HG03060 (cell line): ENCODE measurements at regions not wholly inside any gene's neighbourhood (a gene's known extent, or its start where the extent isn't known, plus 50 kb on each side); places are given as distances from the start of the nearest gene placed in this dataset.
"Not testable (repeated sequence)": the region's sequence is repeated elsewhere in the genome, so short reads cannot be mapped to it uniquely, and the experiment has no call there.

Source experiments
- ATAC-seq: cut with Tn5 transposase; IDR thresholded peaks from one replicate; pipeline ENCODE4 v1.9.1; 2021; ENCODE audit warnings: low read depth, moderate number of reproducible peaks; ENCODE audit not compliant: unreplicated experiment

- ATAC-seq, result no peak
Observed at GRCh38 chr13:44757671-44758070, 181.5 kb upstream of the TSC22D1 start.

- no peak for ATAC-seq
Observed at GRCh38 chr13:44756276-44756810, 180.2 kb upstream of the TSC22D1 start.

GRCh38 chr13:44755872-44756271 is 179.7 kb upstream of the TSC22D1 start:
- ATAC-seq, result no peak

- no peak for ATAC-seq
Observed at GRCh38 chr13:44752164-44752563, 176.0 kb upstream of the TSC22D1 start.

GRCh38 chr13:44750630-44751029 is 174.5 kb upstream of the TSC22D1 start:
- ATAC-seq, result no peak

GRCh38 chr13:44749906-44750305 is 173.8 kb upstream of the TSC22D1 start:
- ATAC-seq, result no peak

- no peak for ATAC-seq
Observed at GRCh38 chr13:44748439-44748838, 172.3 kb upstream of the TSC22D1 start.

GRCh38 chr13:44747179-44747578 is 171.0 kb upstream of the TSC22D1 start:
- no peak for ATAC-seq

GRCh38 chr13:44746690-44747089 is 170.6 kb upstream of the TSC22D1 start:
- no peak for ATAC-seq

GRCh38 chr13:44744880-44745633 is 168.9 kb upstream of the TSC22D1 start:
- ATAC-seq, result no peak

- no peak for ATAC-seq
Observed at GRCh38 chr13:44739539-44739938, 163.4 kb upstream of the TSC22D1 start.

GRCh38 chr13:44739120-44739519 is 163.0 kb upstream of the TSC22D1 start:
- ATAC-seq, result no peak

GRCh38 chr13:44738463-44738862 is 162.3 kb upstream of the TSC22D1 start:
- no peak for ATAC-seq

GRCh38 chr13:44735806-44736205 is 159.7 kb upstream of the TSC22D1 start:
- ATAC-seq, result no peak

- no peak for ATAC-seq
Observed at GRCh38 chr13:44734201-44734707, 158.1 kb upstream of the TSC22D1 start.

- no peak for ATAC-seq
Observed at GRCh38 chr13:44732503-44733098, 156.5 kb upstream of the TSC22D1 start.

- ATAC-seq, result no peak
Observed at GRCh38 chr13:44730851-44731250, 154.7 kb upstream of the TSC22D1 start.

- ATAC-seq, result no peak
Observed at GRCh38 chr13:44730099-44730498, 154.0 kb upstream of the TSC22D1 start.

- ATAC-seq, result not testable (repeated sequence)
Observed at GRCh38 chr13:44727591-44727990, 151.5 kb upstream of the TSC22D1 start.

- no peak for ATAC-seq
Observed at GRCh38 chr13:44726778-44727177, 150.6 kb upstream of the TSC22D1 start.

GRCh38 chr13:44726214-44726613 is 150.1 kb upstream of the TSC22D1 start:
- no peak for ATAC-seq
